GM12878 (cell line): ENCODE measurements at regions not wholly inside any gene's neighbourhood (a gene's known extent, or its start where the extent isn't known, plus 50 kb on each side); places are given as distances from the start of the nearest gene placed in this dataset.

Experiments used
- ATAC-seq: fragments of 200-7000 bp; cut with Tn5 transposase; 3 replicates; pipeline ENCODE4 v1.9.1; 2020; ENCODE audit warnings: mild to moderate bottlenecking, moderate library complexity
- BruUV-seq: library from RNA; stranded (reverse); fragments of 400-500 nt; replicated peaks from 2 replicates; lab custom pipeline; 2021; lab: Mats Ljungman, UMichigan
- CTCF ChIA-PET: fragments of 300-600 bp; sonication (Branson Sonifier 250); formaldehyde crosslinking; extraction: SDS; loops from one replicate; lab custom pipeline; 2021; ENCODE audit warnings: inconsistent platforms; lab: Yijun Ruan, JAX
- POLR2A ChIA-PET: fragments of 350-600 bp; formaldehyde crosslinking; extraction: SDS; loops from one replicate; lab custom pipeline; 2021; ENCODE audit warnings: inconsistent platforms; lab: Charles Lee
- RAD21 ChIA-PET: fragments of 300-600 bp; sonication (Branson Sonifier 250); formaldehyde crosslinking; loops from one replicate; lab custom pipeline; 2023; ENCODE audit warnings: antibody characterized with exemption; ENCODE audit not compliant: unreplicated experiment; lab: Charles Lee
- SMC1A ChIA-PET: fragments of 300-600 bp; sonication (Branson Sonifier 250); formaldehyde crosslinking; loops from one replicate; lab custom pipeline; 2023; ENCODE audit not compliant: unreplicated experiment, uncharacterized antibody; lab: Charles Lee
- DNase-seq: peaks from one replicate; pipeline ENCODE4 v3.0.0-alpha.2; 2011; ENCODE audit warnings: low read depth, low spot score
- FAIRE-seq: peaks from 3 replicates; lab custom pipeline; 2011; peaks lifted over from hg19 to GRCh38; lab: Jason Lieb, UNC
- H2AFZ ChIP-seq: 2 replicates; pipeline ENCODE4 v1.6.0; 2011; ENCODE audit warnings: low read depth, low read length, control low read depth; ENCODE audit not compliant: control insufficient read depth
- H3K27ac ChIP-seq: 2 replicates; pipeline ENCODE4 v1.5.1; 2011; ENCODE audit warnings: control low read depth; ENCODE audit not compliant: control insufficient read depth, insufficient read depth
- H3K27me3 ChIP-seq, 2 experiments: replicated peaks in 1 of 2; 2 replicates each; pipeline versions ENCODE4 v1.6.0 to v1.6.1; 2011; ENCODE audit warnings: low read length in 1 of 2; ENCODE audit not compliant: control insufficient read depth in 2 of 2, insufficient read depth in 2 of 2
- H3K36me3 ChIP-seq, 2 experiments: 2 replicates each; pipeline ENCODE4 v1.5.1; 2011; ENCODE audit warnings: low read length in 1 of 2; ENCODE audit not compliant: control insufficient read depth in 2 of 2, insufficient read depth in 2 of 2
- H3K4me1 ChIP-seq: 2 replicates; pipeline ENCODE4 v1.6.1; 2011; ENCODE audit warnings: mild to moderate bottlenecking, low read length, moderate library complexity, mixed read lengths; ENCODE audit not compliant: control insufficient read depth, insufficient read depth
- H3K4me2 ChIP-seq: 2 replicates; pipeline ENCODE4 v1.6.0; 2011; ENCODE audit warnings: control low read depth; ENCODE audit not compliant: control insufficient read depth, insufficient read depth
- H3K4me3 ChIP-seq: fragments of 200-600 bp; sonication (generic); 2 replicates; pipeline ENCODE4 v1.5.1; 2016
- H3K79me2 ChIP-seq: 2 replicates; pipeline ENCODE4 v1.6.0; 2011; ENCODE audit warnings: low read length; ENCODE audit not compliant: control insufficient read depth, insufficient read depth
- H3K9ac ChIP-seq: 2 replicates; pipeline ENCODE4 v1.8.0; 2011; ENCODE audit warnings: low read length, control low read depth, mixed read lengths; ENCODE audit not compliant: control insufficient read depth, insufficient read depth
- H3K9me3 ChIP-seq: replicated peaks from 3 replicates; pipeline ENCODE4 v1.5.1; 2011; ENCODE audit warnings: mild to moderate bottlenecking, low read length; ENCODE audit not compliant: control insufficient read depth, insufficient read depth
- H4K20me1 ChIP-seq: 2 replicates; pipeline ENCODE4 v1.6.0; 2011; ENCODE audit not compliant: control insufficient read depth, insufficient read depth
- ATF7 ChIP-seq: fragments of 450-650 bp; IDR thresholded peaks from 2 replicates; pipeline ENCODE4 v1.6.1; 2016; ENCODE audit warnings: low read depth, mild to moderate bottlenecking
- BHLHE40 ChIP-seq, 2 experiments: fragments of 450-650 bp in 1 of 2; IDR thresholded peaks; 2 replicates each; pipeline ENCODE4 v1.6.1; 2011 to 2017; ENCODE audit warnings: low read depth in 2 of 2, borderline replicate concordance in 1 of 2, improper control_type of control experiment in 1 of 2, low read length in 1 of 2, mild to moderate bottlenecking in 1 of 2
- CHD2 ChIP-seq: IDR thresholded peaks from 2 replicates; pipeline ENCODE4 v1.6.1; 2011; ENCODE audit warnings: low read depth, low read length, improper control_type of control experiment, borderline replicate concordance
- CHD4 ChIP-seq: fragments of 200-600 bp; sonication (generic); IDR thresholded peaks from 2 replicates; pipeline ENCODE4 v1.6.1; 2016; ENCODE audit warnings: mild to moderate bottlenecking
- CTCF ChIP-seq, 3 experiments: IDR thresholded peaks in 2 of 3; conservative IDR thresholded peaks in 1 of 3; 2 replicates each; pipeline ENCODE4 v1.5.1; 2011; ENCODE audit warnings: low read depth in 3 of 3, low read length in 3 of 3, mild to moderate bottlenecking in 3 of 3, control low read depth in 2 of 3, moderate library complexity in 2 of 3, inconsistent platforms in 1 of 3, mixed read lengths in 1 of 3; ENCODE audit not compliant: control insufficient read depth in 2 of 3, insufficient read depth in 1 of 3; ENCODE audit errors: extremely low read depth in 1 of 3
- E2F4 ChIP-seq: IDR thresholded peaks from 2 replicates; pipeline ENCODE4 v1.6.1; 2012; ENCODE audit warnings: low read depth, low read length, improper control_type of control experiment
- ETV6 ChIP-seq, 2 experiments: fragments of 450-650 bp in 1 of 2; IDR thresholded peaks in 1 of 2; conservative IDR thresholded peaks in 1 of 2; 2 replicates each; pipeline ENCODE4 v1.6.1; 2014; ENCODE audit warnings: antibody characterized with exemption in 1 of 2, borderline replicate concordance in 1 of 2, low read depth in 1 of 2, mild to moderate bottlenecking in 1 of 2, moderate library complexity in 1 of 2
- HDAC6 ChIP-seq: fragments of 200-600 bp; sonication (generic); IDR thresholded peaks from one replicate; pipeline ENCODE4 v1.8.0; 2017; ENCODE audit warnings: antibody characterized with exemption; ENCODE audit not compliant: unreplicated experiment
- HDGF ChIP-seq: fragments of 450-650 bp; IDR thresholded peaks from 2 replicates; pipeline ENCODE4 v1.6.1; 2016; ENCODE audit warnings: antibody characterized with exemption
- IKZF1 ChIP-seq: fragments of 450-650 bp; conservative IDR thresholded peaks from 2 replicates; pipeline ENCODE4 v1.6.1; 2017; ENCODE audit warnings: antibody characterized with exemption, mild to moderate bottlenecking
- KAT2A ChIP-seq: conservative IDR thresholded peaks from 2 replicates; pipeline ENCODE4 v1.6.1; 2011; ENCODE audit warnings: low read depth, low read length; ENCODE audit not compliant: control insufficient read depth
- RCOR1 ChIP-seq: conservative IDR thresholded peaks from 2 replicates; pipeline ENCODE4 v1.6.1; 2012; ENCODE audit warnings: low read depth, low read length, improper control_type of control experiment
- RUNX3 ChIP-seq: IDR thresholded peaks from 2 replicates; pipeline ENCODE4 v1.6.1; 2012; ENCODE audit warnings: low read length, inconsistent platforms
- SMAD1 ChIP-seq: fragments of 450-650 bp; IDR thresholded peaks from 2 replicates; pipeline ENCODE4 v1.6.1; 2018; ENCODE audit warnings: mild to moderate bottlenecking, low read depth; ENCODE audit not compliant: partially characterized antibody
- SMC3 ChIP-seq: IDR thresholded peaks from 2 replicates; pipeline ENCODE4 v1.6.1; 2011; ENCODE audit warnings: low read length, improper control_type of control experiment, borderline replicate concordance
- SP1 ChIP-seq: IDR thresholded peaks from one replicate; pipeline ENCODE4 v1.6.1; 2011; ENCODE audit warnings: low read depth, low read length
- TARDBP ChIP-seq: IDR thresholded peaks from 2 replicates; pipeline ENCODE4 v1.6.1; 2016; ENCODE audit warnings: borderline replicate concordance
- ZBED1 ChIP-seq: IDR thresholded peaks from 2 replicates; pipeline ENCODE4 v1.6.1; 2016; ENCODE audit warnings: borderline replicate concordance
- ZBTB11 ChIP-seq: fragments of 450-650 bp; formaldehyde crosslinking; IDR thresholded peaks from 2 replicates; pipeline ENCODE4 v1.5.0; 2022; ENCODE audit warnings: mild to moderate bottlenecking, missing genetic modification characterization
- ZSCAN29 ChIP-seq: fragments of 450-650 bp; IDR thresholded peaks from 2 replicates; pipeline ENCODE4 v1.6.1; 2017; ENCODE audit warnings: mild to moderate bottlenecking, moderate library complexity
- in situ Hi-C: fragments of 300-500 bp; cut with MboI; formaldehyde crosslinking; loops from 9 replicates; pipeline ENCODE4 v1.14.3; 2018; ENCODE audit warnings: mixed read lengths
- intact Hi-C: fragments of 100-400 bp; cut with micrococcal nuclease; formaldehyde crosslinking; loops from one replicate; pipeline ENCODE4 v1.14.2; 2022; ENCODE audit not compliant: unreplicated experiment

- TF ChIP-seq SMAD1 = no peak
- TF ChIP-seq ZBED1 = no peak
These were observed 331.3 kb downstream of the KLF5 start (continued) for GRCh38 chr13:73390100-73390499.

- in situ Hi-C loops = no loop called here
- H3K36me3 ChIP-seq = no peaks in the 10 kb centered on the region
- intact Hi-C loops = no loop called here
- no peak overlapping the region for H3K4me3 ChIP-seq
- H3K9me3 ChIP-seq = no peaks in the 10 kb centered on the region
- CTCF ChIA-PET = interaction anchor here (0.9 kb wide), 2 partner anchors 12 to 15 kb away, joined by 3 read pairs; no protein-coding TSS in a partner anchor
- no peak overlapping the region for H3K4me2 ChIP-seq
- RAD21 ChIA-PET = no interaction called here
- ATAC-seq = no peak
- FAIRE-seq = no peak
- no peaks in the 10 kb centered on the region for H3K27me3 ChIP-seq
- H2AFZ ChIP-seq = no peak overlapping the region
- H4K20me1 ChIP-seq = no peaks in the 10 kb centered on the region
- no peaks in the 10 kb centered on the region for H3K79me2 ChIP-seq
- POLR2A ChIA-PET = no interaction called here
- TF ChIP-seq ZSCAN29 (no peak), SP1 (no peak), BHLHE40 (IDR thresholded peaks at IDR 0.05; ENCODE audit: borderline replicate concordance in 1 of 2, low read depth in 2 of 2, low read length in 1 of 2) (no peak), CTCF (IDR thresholded peaks at IDR 0.05 in 2 of 3, conservative IDR thresholded peaks at IDR 0.05 in 1 of 3; ENCODE audit: control insufficient read depth in 2 of 3, extremely low read depth in 1 of 3, insufficient read depth in 1 of 3, low read depth in 3 of 3, low read length in 3 of 3) (no peak), CHD2 (no peak), SMC3 (no peak), HDGF (no peak), CHD4 (no peak), RCOR1 (no peak), IKZF1 (no peak), ZBTB11 (CRISPR knock-in tag) (no peak), ETV6 (conservative IDR thresholded peaks at IDR 0.05 in 1 of 2, IDR thresholded peaks at IDR 0.05 in 1 of 2; ENCODE audit: borderline replicate concordance in 1 of 2, low read depth in 1 of 2) (no peak), HDAC6 (no peak), KAT2A (no peak), E2F4 (no peak), TARDBP (no peak), RUNX3 (no peak), ATF7 (no peak), ZBED1 (no peak)
- TF ChIP-seq, all 136 proteins: peak for 0
- no peak for DNase-seq
- BruUV-seq = no TSS peak
- no peak overlapping the region for H3K27ac ChIP-seq
- no peak overlapping the region for H3K9ac ChIP-seq
- SMC1A ChIA-PET = no interaction called here
- no peaks in the 10 kb centered on the region for H3K4me1 ChIP-seq
These were observed 329.8 kb downstream of the KLF5 start for GRCh38 chr13:73388586-73388985.
